HG03460 (cell line): ENCODE measurements at regions not wholly inside any gene's neighbourhood (a gene's known extent, or its start where the extent isn't known, plus 50 kb on each side); places are given as distances from the start of the nearest gene placed in this dataset.

ENCODE experiments used
- ATAC-seq: cut with Tn5 transposase; IDR thresholded peaks from one replicate; pipeline ENCODE4 v1.9.1; 2021; ENCODE audit not compliant: unreplicated experiment

- no peak for ATAC-seq
Observed at GRCh38 chr2:8198766-8199382, 483.0 kb upstream of the ID2 start.

GRCh38 chr2:8202132-8202531 is 479.7 kb upstream of the ID2 start:
- ATAC-seq: peak; percentile 93

DNA sequence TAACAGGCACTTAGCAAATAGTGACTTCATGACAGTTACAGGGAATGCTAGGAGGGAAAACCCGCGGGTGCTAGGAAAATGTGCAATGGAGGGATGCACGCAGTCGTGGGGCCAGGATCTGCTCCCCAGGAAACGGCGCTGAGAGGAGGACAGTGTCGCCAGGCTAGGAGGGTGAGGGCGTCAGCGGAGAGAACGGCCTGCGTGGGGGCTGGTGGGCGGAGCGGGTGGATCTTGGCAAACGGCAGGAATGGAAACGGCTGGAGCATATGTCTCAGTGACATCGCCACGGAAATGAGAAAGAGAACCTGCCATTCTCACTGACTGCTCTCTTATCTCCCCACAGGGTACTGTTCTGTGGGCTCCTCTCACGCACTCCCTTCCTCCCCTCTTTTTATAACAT is 478.5 kb upstream of the ID2 start:
- no peak for ATAC-seq

- no peak for ATAC-seq
Observed at GRCh38 chr2:8204711-8205110, 477.1 kb upstream of the ID2 start.

- ATAC-seq: no peak
Observed at GRCh38 chr2:8209494-8209893, 472.4 kb upstream of the ID2 start.

DNA sequence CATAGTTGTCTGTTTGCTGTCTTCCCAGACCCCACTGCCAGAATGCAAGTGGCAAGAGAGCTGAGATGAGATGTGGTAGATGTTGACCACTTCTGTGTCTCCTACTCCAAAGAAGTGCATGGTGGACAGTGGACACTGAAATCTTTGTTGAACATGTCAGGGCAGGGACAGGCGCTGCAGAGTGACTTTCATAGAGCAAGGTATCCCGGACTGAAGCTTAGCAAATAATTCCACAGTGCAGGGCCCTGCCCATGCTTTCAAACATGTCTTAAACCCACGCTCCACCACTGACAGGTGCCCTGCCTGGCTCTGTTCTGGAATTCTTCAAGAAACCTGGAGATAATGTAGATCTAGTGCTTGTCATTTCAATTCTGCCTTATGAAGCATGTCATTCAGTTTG is 470.5 kb upstream of the ID2 start:
- no peak for ATAC-seq

DNA sequence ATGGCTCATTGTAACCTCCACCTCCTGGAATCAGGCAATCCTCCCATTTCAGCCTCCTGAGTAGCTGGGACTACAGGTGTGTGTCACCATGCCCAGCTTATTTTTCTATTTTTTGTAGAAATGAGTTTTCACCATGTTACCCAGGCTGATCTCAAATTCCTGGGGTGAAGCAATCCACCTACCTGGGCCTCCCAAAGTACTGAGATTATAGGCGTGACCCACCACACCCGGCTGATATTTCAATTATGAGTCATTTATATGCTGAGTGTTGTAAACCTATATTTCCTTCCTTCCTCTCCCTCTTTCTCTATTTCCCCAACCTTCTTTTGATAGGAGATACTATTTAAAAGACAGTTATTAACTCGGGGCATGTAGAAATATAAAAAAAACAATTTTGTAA is 469.6 kb upstream of the ID2 start:
- ATAC-seq: no peak

- ATAC-seq: no peak
Observed at GRCh38 chr2:8214036-8214615, 467.7 kb upstream of the ID2 start.

GRCh38 chr2:8215159-8215863 is 466.5 kb upstream of the ID2 start:
- ATAC-seq: peak; percentile 98

- no peak for ATAC-seq
Observed at GRCh38 chr2:8215982-8216381, 465.9 kb upstream of the ID2 start.

DNA sequence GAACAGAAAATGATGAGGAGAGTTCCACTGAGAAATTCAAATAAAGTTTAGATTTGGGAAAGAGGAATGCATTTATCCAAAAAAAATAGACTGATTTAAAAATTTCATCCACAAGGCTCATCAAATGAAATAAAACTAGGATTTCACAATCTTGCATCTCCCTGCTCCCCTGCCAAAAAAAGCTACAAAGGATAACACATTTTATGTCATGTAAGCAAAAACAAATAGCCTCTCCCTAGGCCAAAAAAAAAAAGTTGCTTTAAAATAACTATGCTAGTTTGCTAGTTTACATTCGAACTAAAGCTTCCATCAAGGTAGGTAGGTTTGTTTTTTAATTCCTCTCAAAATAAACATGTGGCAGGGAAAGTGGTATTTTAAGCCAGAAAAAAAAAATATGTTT is 465.5 kb upstream of the ID2 start:
- no peak for ATAC-seq

DNA sequence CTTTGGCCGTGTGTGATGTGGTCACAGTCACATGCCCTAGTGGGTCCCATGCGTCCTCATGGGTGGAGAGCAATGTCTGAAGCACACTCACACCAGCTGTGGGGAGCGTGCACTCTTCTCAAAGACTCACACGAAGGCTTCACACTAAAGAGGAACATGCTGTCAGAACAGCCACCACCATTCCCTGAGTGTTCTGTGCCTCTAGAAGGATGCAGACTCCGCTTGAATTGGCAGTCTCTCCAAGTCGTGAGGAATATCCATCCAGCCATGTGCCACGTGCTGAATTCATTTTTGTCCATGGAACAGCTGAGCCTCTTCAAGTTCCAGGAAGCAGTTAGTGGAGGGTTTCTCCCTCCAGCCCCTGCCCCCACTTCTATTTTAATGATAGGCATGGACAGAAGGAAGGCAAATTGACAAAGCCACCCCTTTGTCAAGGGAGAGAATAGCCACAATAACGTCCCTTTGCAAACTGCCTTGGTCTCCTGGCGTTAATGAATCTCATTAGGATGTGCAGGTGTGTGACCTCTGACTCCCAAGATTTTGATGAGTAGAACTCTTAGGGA is 464.3 kb upstream of the ID2 start:
- no peak for ATAC-seq

GRCh38 chr2:8219096-8219495 is 462.8 kb upstream of the ID2 start:
- ATAC-seq: no peak

DNA sequence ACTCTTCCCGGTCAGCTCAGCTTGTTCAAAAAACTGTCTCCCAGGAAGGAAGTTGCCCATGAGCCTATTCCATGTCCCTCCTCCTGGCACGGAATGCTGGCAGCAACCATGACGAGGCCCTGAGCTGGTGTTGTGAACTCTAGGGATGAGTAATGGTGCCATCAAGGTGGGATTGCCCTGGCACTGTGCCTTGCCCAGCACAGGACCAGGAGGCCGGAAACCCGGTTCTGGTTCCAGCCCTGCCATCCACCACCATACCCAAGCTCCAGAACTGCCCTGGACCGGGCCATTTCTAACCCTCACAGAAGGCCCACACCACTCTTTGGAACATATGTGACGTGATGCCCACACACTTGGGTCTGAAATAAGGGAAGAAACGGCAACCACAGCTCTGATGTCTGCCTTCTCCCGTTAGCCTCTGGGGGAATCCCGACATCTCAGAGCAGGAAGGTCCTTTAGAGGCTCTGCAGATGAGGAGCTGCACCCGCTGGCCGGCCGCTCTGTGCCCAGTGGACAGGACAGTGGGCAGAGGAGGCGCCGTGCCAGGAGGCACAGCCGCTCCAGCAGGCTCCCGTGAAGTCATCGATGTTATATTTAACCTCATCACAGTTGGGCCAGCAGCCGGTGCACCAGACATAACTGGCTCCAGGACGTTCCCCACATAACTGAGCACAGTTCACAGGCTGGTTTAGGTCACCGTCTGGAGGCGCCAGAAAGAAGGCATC is 462.1 kb upstream of the ID2 start:
- ATAC-seq: no peak

DNA sequence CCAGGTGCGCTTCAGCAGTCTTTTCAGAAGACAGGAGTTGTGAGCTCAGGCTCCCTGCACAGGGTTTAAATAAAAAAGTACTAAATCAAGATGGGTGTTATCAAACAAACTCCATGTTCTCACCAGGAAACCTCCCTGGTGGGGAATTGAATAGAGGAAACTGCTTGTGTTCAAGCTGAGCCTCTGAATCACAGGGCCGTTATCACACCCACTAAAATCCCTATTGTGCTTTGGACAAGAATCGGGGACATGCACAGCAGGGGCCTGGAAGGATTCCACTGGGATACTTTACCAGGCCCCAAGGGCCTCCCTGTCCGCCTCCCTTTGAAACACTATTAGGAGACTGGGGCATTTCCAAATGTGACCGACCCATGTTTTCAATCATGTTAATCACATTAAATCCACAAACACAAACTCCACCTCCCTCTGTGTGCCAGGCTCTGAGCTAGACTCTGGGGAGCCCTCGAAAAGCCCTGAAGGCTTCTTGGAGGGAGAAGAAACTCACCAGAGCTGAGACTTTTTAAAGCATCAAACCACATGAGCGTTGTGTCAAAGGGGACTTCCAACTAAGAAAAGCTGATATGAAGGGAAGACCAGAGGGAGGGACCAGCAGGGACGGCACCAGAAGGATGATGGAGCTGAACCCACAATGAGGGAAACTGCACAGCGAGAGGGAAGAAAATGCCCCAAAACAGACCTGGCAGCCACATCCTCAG is 458.7 kb upstream of the ID2 start:
- ATAC-seq: no peak

- no peak for ATAC-seq
Observed at GRCh38 chr2:8223695-8224346, 458.0 kb upstream of the ID2 start.

DNA sequence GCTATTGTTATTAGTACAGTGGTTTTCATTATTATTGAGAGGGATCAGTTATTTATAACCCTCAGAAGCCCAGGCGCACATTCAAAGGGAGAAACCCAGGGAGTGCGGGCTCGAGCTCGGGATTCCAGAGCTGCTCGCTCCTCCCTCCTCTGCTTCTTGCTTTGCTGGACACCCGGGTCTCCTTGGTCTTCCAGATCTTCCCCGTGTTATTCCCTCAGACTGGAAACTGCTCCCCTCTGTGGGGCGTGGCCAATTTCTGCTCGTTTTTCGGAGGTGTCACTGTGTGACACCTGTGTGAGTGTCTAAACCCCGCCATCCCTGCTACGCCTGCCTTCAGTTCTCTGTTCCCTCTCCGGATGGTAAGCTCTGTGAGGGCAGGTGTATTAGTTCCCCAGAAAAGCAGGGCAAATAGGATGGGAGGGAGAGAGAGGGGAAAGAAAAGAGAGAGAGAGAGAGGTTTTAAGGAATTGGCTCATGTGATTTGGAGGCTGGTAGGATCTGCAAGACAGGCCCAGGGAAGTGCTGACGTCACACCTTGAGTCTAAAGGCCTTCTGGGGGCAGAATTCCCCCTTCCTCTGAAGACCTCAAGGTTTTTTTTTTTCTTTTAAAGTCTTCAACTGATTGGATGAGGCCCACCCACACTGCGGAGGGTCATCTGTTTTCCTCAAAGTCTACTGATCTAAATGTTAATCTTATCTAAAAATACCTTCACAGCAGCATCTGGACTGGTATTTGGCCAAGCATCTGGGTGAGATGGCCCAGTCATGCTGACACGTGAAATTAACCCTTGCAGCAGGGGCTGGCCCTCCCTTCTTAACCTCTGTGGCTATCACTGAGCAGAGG is 457.3 kb upstream of the ID2 start:
- ATAC-seq: no peak

- no peak for ATAC-seq
Observed at GRCh38 chr2:8225266-8225665, 456.6 kb upstream of the ID2 start.

- ATAC-seq: no peak
Observed at GRCh38 chr2:8225798-8226197, 456.1 kb upstream of the ID2 start.

GRCh38 chr2:8229546-8229986 is 452.3 kb upstream of the ID2 start:
- peak; percentile 80 for ATAC-seq
